ENCODE measurements at regions not wholly inside any gene's neighbourhood (a gene's known extent, or its start where the extent isn't known, plus 50 kb on each side); places are given as distances from the start of the nearest gene placed in this dataset.

DNA sequence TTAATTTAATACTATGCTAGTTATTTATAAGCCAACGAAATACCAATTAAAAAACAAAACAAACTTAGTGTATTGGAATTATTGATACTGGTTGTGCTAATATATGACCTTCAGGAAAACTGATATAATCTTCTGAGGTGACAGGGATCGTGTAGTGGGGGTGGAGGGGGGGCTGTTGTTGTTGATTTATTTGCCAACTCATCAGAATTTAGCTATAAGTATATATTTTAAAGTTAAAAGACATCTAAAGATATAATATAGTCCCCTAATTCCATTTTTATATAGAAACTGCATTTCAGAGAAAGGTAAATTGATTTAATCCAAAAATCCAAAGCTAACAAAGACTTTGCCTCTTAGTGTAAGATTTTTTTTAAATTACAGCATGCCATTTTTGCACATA, 210.5 kb downstream of the LRRK2 start:
- TF ChIP-seq, protein P1, sequence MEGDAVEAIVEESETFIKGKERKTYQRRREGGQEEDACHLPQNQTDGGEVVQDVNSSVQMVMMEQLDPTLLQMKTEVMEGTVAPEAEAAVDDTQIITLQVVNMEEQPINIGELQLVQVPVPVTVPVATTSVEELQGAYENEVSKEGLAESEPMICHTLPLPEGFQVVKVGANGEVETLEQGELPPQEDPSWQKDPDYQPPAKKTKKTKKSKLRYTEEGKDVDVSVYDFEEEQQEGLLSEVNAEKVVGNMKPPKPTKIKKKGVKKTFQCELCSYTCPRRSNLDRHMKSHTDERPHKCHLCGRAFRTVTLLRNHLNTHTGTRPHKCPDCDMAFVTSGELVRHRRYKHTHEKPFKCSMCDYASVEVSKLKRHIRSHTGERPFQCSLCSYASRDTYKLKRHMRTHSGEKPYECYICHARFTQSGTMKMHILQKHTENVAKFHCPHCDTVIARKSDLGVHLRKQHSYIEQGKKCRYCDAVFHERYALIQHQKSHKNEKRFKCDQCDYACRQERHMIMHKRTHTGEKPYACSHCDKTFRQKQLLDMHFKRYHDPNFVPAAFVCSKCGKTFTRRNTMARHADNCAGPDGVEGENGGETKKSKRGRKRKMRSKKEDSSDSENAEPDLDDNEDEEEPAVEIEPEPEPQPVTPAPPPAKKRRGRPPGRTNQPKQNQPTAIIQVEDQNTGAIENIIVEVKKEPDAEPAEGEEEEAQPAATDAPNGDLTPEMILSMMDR (IDR thresholded peaks at IDR 0.05) = no peak
- TF ChIP-seq ZFX (IDR thresholded peaks at IDR 0.05; ENCODE audit: borderline replicate concordance) = no peak

Data from 22Rv1 (cell line).